Activated CD8-positive, alpha-beta memory T cell treated with anti-CD3 and anti-CD28 coated beads for 4 hours (primary cell): ENCODE measurements at regions not wholly inside any gene's neighbourhood (a gene's known extent, or its start where the extent isn't known, plus 50 kb on each side); places are given as distances from the start of the nearest gene placed in this dataset.
"Not testable (repeated sequence)": the region's sequence is repeated elsewhere in the genome, so short reads cannot be mapped to it uniquely, and the experiment has no call there.

ENCODE experiments used
- DNase-seq, 2 donors: peaks; one replicate each; pipeline ENCODE4 v3.0.0-alpha.2; 2020; ENCODE audit warnings: low read depth in 2 of 2

GRCh38 chr13:89052699-89053098, 1381.5 kb downstream of the SLITRK5 start:
- no peak for DNase-seq

- DNase-seq: no peak
Observed at GRCh38 chr13:89053418-89053817, 1382.2 kb downstream of the SLITRK5 start.

- DNase-seq: no peak
Observed at GRCh38 chr13:89057274-89057673, 1386.1 kb downstream of the SLITRK5 start.

- no peak for DNase-seq
Observed at GRCh38 chr13:89057862-89058261, 1386.7 kb downstream of the SLITRK5 start.

- DNase-seq: no peak
Observed at GRCh38 chr13:89061821-89062220, 1390.7 kb downstream of the SLITRK5 start.

GRCh38 chr13:89066868-89067466, 1395.8 kb downstream of the SLITRK5 start:
- DNase-seq: no peak

- DNase-seq: no peak
Observed at GRCh38 chr13:89072979-89073378, 1401.8 kb downstream of the SLITRK5 start.

- no peak for DNase-seq
Observed at GRCh38 chr13:89076622-89077021, 1405.5 kb downstream of the SLITRK5 start.

GRCh38 chr13:89082623-89083022, 1411.5 kb downstream of the SLITRK5 start:
- no peak for DNase-seq

- not testable (repeated sequence) for DNase-seq
Observed at GRCh38 chr13:89088107-89088506, 1416.9 kb downstream of the SLITRK5 start.

GRCh38 chr13:89097994-89098393, 1426.8 kb downstream of the SLITRK5 start:
- DNase-seq: no peak

GRCh38 chr13:89113744-89114143, 1442.6 kb downstream of the SLITRK5 start:
- DNase-seq: no peak

- no peak for DNase-seq
Observed at GRCh38 chr13:89115307-89115706, 1444.1 kb downstream of the SLITRK5 start.

GRCh38 chr13:89136678-89137077, 1465.5 kb downstream of the SLITRK5 start:
- no peak for DNase-seq

- no peak for DNase-seq
Observed at GRCh38 chr13:89150362-89150761, 1479.2 kb downstream of the SLITRK5 start.

- DNase-seq: no peak
Observed at GRCh38 chr13:89153941-89154340, 1482.8 kb downstream of the SLITRK5 start.

GRCh38 chr13:89163096-89163495, 1491.9 kb downstream of the SLITRK5 start:
- DNase-seq: no peak

- no peak for DNase-seq
Observed at GRCh38 chr13:89165685-89166084, 1494.5 kb downstream of the SLITRK5 start.

- DNase-seq: no peak
Observed at GRCh38 chr13:89169951-89170350, 1498.8 kb downstream of the SLITRK5 start.

- no peak for DNase-seq
Observed at GRCh38 chr13:89181041-89181440, 1509.9 kb downstream of the SLITRK5 start.

GRCh38 chr13:89199138-89199537, 1528.0 kb downstream of the SLITRK5 start:
- DNase-seq: no peak

- no peak for DNase-seq
Observed at GRCh38 chr13:89204435-89204834, 1533.3 kb downstream of the SLITRK5 start.

- no peak for DNase-seq
Observed at GRCh38 chr13:89205856-89206520, 1534.8 kb downstream of the SLITRK5 start.

- DNase-seq: no peak
Observed at GRCh38 chr13:89212186-89212585, 1541.0 kb downstream of the SLITRK5 start.
